ENCODE measurements at regions not wholly inside any gene's neighbourhood (a gene's known extent, or its start where the extent isn't known, plus 50 kb on each side); places are given as distances from the start of the nearest gene placed in this dataset.

DNA sequence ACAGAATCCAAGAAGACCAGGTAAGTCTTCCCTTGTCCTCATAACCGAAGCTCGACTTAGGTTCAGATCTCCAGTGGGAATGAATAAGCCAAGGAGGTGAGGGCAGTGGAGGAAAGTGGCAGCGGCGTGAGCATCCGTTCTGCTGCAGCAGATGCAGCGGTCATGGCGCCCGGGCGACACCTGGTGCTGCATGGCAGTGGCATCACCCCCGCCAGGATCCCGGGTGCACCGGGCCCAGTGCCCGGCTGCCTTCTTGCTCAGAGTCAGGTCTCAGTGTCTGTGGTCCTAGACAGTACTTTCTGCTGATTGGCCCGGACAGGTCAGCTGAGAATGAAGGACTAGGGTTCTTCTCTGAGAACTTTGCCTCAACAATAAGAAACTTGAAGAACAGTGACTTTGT, 83.4 kb upstream of the SORBS2 start:
- Histone ChIP-seq H3F3A (ENCODE audit: insufficient read depth, low read length) (no peaks in the 10 kb centered on the region), H3K36me3 (ENCODE audit: insufficient read depth, low read length) (no peaks in the 10 kb centered on the region), H3K27me3 (ENCODE audit: insufficient read depth, low read length) (no peaks in the 10 kb centered on the region), H3K9me3 (ENCODE audit: low read length) (no peaks in the 10 kb centered on the region; the same call in 1 of the 2 replicates), H3K27ac (ENCODE audit: low read depth, low read length, poor library complexity, severe bottlenecking) (no peak overlapping the region), H4K20me1 (ENCODE audit: insufficient read depth, low read length) (no peaks in the 10 kb centered on the region), H3K4me1 (ENCODE audit: insufficient read depth, low read length, severe bottlenecking) (peaks cover 36% of the 10 kb centered on the region), H3K9me2 (ENCODE audit: low read depth, low read length) (no peaks in the 10 kb centered on the region), H3K4me2 (ENCODE audit: low read length) (no peak overlapping the region), H3K79me2 (ENCODE audit: insufficient read depth, low read length) (no peaks in the 10 kb centered on the region), H2AFZ (ENCODE audit: low read length) (no peak overlapping the region), H3K4me3 (ENCODE audit: low read depth, low read length, poor library complexity, severe bottlenecking) (no peak overlapping the region), H3K9ac (ENCODE audit: low read length) (no peak overlapping the region)
- TF ChIP-seq EZH2 (IDR thresholded peaks at IDR 0.05; ENCODE audit: borderline replicate concordance, low read length): no peak
- TF ChIP-seq, protein P1, sequence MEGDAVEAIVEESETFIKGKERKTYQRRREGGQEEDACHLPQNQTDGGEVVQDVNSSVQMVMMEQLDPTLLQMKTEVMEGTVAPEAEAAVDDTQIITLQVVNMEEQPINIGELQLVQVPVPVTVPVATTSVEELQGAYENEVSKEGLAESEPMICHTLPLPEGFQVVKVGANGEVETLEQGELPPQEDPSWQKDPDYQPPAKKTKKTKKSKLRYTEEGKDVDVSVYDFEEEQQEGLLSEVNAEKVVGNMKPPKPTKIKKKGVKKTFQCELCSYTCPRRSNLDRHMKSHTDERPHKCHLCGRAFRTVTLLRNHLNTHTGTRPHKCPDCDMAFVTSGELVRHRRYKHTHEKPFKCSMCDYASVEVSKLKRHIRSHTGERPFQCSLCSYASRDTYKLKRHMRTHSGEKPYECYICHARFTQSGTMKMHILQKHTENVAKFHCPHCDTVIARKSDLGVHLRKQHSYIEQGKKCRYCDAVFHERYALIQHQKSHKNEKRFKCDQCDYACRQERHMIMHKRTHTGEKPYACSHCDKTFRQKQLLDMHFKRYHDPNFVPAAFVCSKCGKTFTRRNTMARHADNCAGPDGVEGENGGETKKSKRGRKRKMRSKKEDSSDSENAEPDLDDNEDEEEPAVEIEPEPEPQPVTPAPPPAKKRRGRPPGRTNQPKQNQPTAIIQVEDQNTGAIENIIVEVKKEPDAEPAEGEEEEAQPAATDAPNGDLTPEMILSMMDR (IDR thresholded peaks at IDR 0.05; ENCODE audit: low read length): peak; percentile 7; the same call in 1 of the 2 replicates

DNA sequence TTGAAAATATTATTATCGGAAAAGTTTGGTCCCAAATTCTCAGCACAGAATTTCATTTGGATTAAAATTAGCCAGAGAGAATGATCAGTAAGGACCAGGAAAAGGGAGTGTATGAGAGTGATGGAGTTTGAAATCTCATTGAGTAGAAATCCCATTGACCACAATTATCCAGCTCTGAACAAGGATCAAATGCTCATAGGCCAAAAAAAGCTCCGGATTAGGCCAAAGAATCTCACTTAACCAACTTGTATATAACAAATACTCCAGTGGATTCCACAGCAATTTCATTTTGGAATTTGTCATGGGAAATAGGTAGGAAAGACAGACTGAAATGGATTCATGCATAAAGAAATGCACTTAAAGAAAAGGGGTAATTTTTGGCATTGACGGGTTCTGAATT, 83.9 kb upstream of the SORBS2 start:
- no peaks in the 10 kb centered on the region for H3K27me3 ChIP-seq (ENCODE audit: insufficient read depth, low read length)
- no peak overlapping the region for H3K4me2 ChIP-seq (ENCODE audit: low read length)
- H3F3A ChIP-seq (ENCODE audit: insufficient read depth, low read length): no peaks in the 10 kb centered on the region
- TF ChIP-seq EZH2 (IDR thresholded peaks at IDR 0.05; ENCODE audit: borderline replicate concordance, low read length): no peak
- TF ChIP-seq, protein P1 (IDR thresholded peaks at IDR 0.05; ENCODE audit: low read length): no peak
- H3K9me2 ChIP-seq (ENCODE audit: low read depth, low read length): no peaks in the 10 kb centered on the region
- H3K9me3 ChIP-seq (ENCODE audit: low read length): no peaks in the 10 kb centered on the region; the same call in 1 of the 2 replicates
- H3K4me3 ChIP-seq (ENCODE audit: low read depth, low read length, poor library complexity, severe bottlenecking): no peak overlapping the region
- H3K36me3 ChIP-seq (ENCODE audit: insufficient read depth, low read length): no peaks in the 10 kb centered on the region
- no peak overlapping the region for H2AFZ ChIP-seq (ENCODE audit: low read length)
- no peaks in the 10 kb centered on the region for H4K20me1 ChIP-seq (ENCODE audit: insufficient read depth, low read length)
- H3K9ac ChIP-seq (ENCODE audit: low read length): no peak overlapping the region
- peaks cover 36% of the 10 kb centered on the region for H3K4me1 ChIP-seq (ENCODE audit: insufficient read depth, low read length, severe bottlenecking)
- H3K79me2 ChIP-seq (ENCODE audit: insufficient read depth, low read length): no peaks in the 10 kb centered on the region
- no peak overlapping the region for H3K27ac ChIP-seq (ENCODE audit: low read depth, low read length, poor library complexity, severe bottlenecking)

DNA sequence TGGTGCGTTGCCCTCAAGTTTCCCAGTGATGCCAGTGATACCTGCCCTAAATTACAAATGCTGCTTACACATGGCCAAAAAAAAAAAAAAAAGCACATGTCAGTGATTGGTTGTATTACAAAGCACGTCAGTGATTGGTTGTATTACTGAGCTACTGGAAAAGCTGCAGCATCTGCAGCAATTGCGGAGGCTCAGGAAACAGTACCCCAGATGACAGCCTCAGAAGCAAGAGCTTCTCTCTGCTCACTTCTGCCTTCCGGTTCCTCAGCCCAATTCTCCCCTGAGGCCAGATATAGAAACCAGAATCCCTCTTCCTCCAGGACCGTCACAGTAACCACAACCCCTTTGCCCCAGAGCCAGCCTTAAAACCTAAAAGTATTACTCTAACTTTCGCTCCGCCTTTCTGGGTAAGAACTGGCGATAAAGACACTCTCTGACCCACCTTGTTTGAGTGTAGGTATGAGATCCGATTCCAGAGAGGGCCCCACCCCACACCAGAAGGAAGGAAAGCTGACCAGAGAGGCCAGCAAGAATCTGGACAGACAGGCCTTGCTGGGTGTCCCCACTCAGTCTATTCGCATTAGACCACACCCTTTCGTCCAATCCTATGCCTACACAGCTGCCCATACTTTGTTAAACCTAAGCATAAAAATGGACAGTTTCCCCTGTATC, 85.0 kb upstream of the SORBS2 start:
- H3K27ac ChIP-seq (ENCODE audit: low read depth, low read length, poor library complexity, severe bottlenecking): peak overlapping the region; percentile 55
- H3F3A ChIP-seq (ENCODE audit: insufficient read depth, low read length): no peaks in the 10 kb centered on the region
- no peak overlapping the region for H3K9ac ChIP-seq (ENCODE audit: low read length)
- H3K4me3 ChIP-seq (ENCODE audit: low read depth, low read length, poor library complexity, severe bottlenecking): no peak overlapping the region
- H3K4me2 ChIP-seq (ENCODE audit: low read length): peak overlapping the region; percentile 13; the same call in 1 of the 2 replicates
- no peaks in the 10 kb centered on the region for H3K27me3 ChIP-seq (ENCODE audit: insufficient read depth, low read length)
- no peaks in the 10 kb centered on the region for H3K36me3 ChIP-seq (ENCODE audit: insufficient read depth, low read length)
- H3K79me2 ChIP-seq (ENCODE audit: insufficient read depth, low read length): no peaks in the 10 kb centered on the region
- no peaks in the 10 kb centered on the region for H4K20me1 ChIP-seq (ENCODE audit: insufficient read depth, low read length)
- H2AFZ ChIP-seq (ENCODE audit: low read length): no peak overlapping the region
- TF ChIP-seq EZH2 (IDR thresholded peaks at IDR 0.05; ENCODE audit: borderline replicate concordance, low read length): no peak
- TF ChIP-seq, protein P1 (IDR thresholded peaks at IDR 0.05; ENCODE audit: low read length): no peak
- no peaks in the 10 kb centered on the region; the same call in 1 of the 2 replicates for H3K9me3 ChIP-seq (ENCODE audit: low read length)
- no peaks in the 10 kb centered on the region for H3K9me2 ChIP-seq (ENCODE audit: low read depth, low read length)
- peaks cover 36% of the 10 kb centered on the region for H3K4me1 ChIP-seq (ENCODE audit: insufficient read depth, low read length, severe bottlenecking)

Measured in OCI-LY1 (cell line).